Epithelial cell of proximal tubule (primary cell): ENCODE measurements at regions not wholly inside any gene's neighbourhood (a gene's known extent, or its start where the extent isn't known, plus 50 kb on each side); places are given as distances from the start of the nearest gene placed in this dataset.

Experiments used
- DNase-seq: peaks from one replicate; pipeline ENCODE4 v3.0.0-alpha.2; 2011; ENCODE audit warnings: low read depth
- H3K4me3 ChIP-seq: 2 replicates; pipeline ENCODE4 v1.5.1; 2011; ENCODE audit warnings: low read depth, mild to moderate bottlenecking, low read length
- TF ChIP-seq, protein P1 (sequence below): conservative IDR thresholded peaks from 2 replicates; pipeline ENCODE4 v1.5.1; 2012; ENCODE audit warnings: low read depth, mild to moderate bottlenecking, low read length

- TF ChIP-seq, protein P1, sequence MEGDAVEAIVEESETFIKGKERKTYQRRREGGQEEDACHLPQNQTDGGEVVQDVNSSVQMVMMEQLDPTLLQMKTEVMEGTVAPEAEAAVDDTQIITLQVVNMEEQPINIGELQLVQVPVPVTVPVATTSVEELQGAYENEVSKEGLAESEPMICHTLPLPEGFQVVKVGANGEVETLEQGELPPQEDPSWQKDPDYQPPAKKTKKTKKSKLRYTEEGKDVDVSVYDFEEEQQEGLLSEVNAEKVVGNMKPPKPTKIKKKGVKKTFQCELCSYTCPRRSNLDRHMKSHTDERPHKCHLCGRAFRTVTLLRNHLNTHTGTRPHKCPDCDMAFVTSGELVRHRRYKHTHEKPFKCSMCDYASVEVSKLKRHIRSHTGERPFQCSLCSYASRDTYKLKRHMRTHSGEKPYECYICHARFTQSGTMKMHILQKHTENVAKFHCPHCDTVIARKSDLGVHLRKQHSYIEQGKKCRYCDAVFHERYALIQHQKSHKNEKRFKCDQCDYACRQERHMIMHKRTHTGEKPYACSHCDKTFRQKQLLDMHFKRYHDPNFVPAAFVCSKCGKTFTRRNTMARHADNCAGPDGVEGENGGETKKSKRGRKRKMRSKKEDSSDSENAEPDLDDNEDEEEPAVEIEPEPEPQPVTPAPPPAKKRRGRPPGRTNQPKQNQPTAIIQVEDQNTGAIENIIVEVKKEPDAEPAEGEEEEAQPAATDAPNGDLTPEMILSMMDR, result no peak
- H3K4me3 ChIP-seq, result no peak overlapping the region
- no peak for DNase-seq
These were observed 180.4 kb upstream of the BMP4 start for GRCh38 chr14:54136894-54137613.

DNA sequence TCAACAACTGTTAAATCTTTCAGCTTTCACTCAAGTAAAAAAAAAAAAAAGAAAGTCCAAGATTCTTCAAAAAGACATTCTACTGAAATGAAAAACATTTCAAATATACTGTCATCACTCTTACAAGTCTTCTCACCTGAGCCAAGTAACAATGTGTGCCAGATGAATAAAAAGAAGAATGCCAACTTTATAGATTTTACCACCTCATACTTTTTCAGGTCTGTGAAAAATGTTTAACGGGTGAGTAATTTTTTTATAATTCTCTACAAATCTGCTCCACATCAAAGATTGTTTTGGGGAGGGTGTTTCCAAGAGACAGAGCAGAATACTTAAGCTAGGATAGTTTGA, 181.0 kb upstream of the BMP4 start:
- TF ChIP-seq, protein P1, result no peak
- no peak for DNase-seq
- no peak overlapping the region for H3K4me3 ChIP-seq

DNA sequence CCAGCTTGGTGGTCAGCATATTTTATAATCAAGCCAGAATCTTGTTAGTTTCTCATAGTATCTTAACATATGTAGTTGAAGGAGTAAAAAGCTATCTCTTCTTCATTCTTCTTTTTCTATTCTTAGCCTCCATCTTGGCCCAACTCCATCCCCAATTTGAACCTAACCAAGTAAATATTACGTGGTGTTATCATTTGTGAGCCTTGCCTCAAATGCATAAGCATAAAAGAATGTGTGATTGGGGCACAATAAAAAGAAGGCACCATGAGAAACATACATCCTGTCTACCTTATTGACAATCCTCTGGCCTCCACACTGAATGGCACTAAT, 181.4 kb upstream of the BMP4 start:
- no peak overlapping the region for H3K4me3 ChIP-seq
- TF ChIP-seq, protein P1, result no peak
- no peak for DNase-seq

DNA sequence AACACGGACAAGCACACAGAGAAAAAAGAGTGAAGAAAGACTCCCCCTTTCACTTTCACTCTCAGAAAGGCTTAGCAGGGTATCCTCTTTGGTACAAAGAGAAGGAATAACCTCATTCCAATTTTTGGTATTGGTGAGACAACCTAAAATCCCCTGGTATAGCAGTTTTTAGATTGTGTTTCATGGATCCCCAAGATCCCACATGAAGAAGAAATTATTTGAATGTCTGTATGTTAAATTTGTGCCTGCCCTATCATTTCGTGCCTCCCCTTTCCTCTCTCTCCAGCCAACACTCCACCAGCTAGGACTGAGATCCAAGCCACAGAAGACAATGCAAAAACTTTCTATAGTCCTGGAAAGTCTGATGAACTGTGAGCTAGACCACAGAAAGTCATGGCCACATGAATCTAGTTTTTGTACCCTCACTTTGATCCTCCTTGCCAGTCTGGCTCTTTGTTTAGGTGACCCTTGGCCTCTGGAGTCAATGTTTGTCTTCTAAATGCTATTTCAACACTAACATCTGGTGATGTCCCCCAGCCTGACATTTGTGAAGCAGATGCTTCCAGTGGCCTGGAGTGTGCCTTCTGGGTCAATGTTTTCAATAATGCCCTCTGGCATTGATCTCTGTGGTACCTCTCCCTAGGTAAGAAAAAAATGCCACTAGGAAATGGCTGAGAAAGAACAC, 181.9 kb upstream of the BMP4 start:
- H3K4me3 ChIP-seq, result no peak overlapping the region
- DNase-seq, result no peak
- TF ChIP-seq, protein P1, result no peak

DNA sequence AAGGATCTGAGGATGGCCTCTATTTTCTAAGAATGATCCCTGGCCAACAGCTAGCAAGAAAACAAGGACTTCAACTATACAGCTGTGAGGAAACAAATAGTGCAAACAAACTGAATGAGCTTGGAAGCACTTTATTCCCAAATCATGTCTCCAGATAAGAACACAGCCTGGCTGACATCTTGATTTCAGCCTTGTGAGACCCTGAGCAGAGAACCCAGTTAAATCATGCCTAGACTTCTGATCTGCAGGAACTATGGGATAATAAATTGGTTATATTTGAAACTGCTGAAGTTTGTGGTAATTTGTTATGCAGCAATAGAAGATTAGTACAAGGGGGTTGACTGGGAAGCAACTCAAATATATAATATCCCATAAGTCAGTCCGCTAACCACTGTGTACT, 183.9 kb upstream of the BMP4 start:
- TF ChIP-seq, protein P1, result no peak
- no peak for DNase-seq
- no peak overlapping the region for H3K4me3 ChIP-seq

GRCh38 chr14:54146601-54147000, 190.0 kb upstream of the BMP4 start:
- no peak for DNase-seq
- TF ChIP-seq, protein P1, result no peak
- H3K4me3 ChIP-seq, result no peak overlapping the region

DNA sequence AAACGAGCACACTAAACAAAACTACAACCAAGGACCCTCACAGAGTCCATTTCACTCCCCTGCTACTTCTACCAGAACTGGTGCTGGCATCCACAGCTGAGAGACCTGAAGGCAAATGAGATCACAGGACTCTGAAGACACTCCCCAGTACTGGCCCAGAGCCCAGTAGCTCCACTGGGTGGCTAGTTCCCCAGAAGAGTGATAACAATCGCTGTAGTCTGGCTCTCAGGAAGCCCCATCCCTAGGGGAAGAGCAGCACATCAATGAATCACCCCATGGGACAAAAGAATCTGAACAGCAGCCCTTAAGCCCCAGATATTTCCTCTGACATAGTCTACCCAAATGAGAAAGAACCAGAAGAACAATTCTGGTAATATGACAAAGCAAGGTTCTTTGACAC, 190.7 kb upstream of the BMP4 start:
- H3K4me3 ChIP-seq, result no peak overlapping the region
- TF ChIP-seq, protein P1, result no peak
- no peak for DNase-seq
